ENCODE measurements at regions not wholly inside any gene's neighbourhood (a gene's known extent, or its start where the extent isn't known, plus 50 kb on each side); places are given as distances from the start of the nearest gene placed in this dataset.

- Histone ChIP-seq H3K27me3 (ENCODE audit: control insufficient read depth, insufficient read depth, low read length) (no peaks in the 10 kb centered on the region), H3K36me3 (ENCODE audit: control insufficient read depth, insufficient read depth, low read length) (no peaks in the 10 kb centered on the region), H3K4me3 (ENCODE audit: low read depth, low read length) (no peak overlapping the region)
- POLR2A ChIA-PET: no interaction called here
- TF ChIP-seq CTCF (IDR thresholded peaks at IDR 0.05; ENCODE audit: insufficient read depth, low read depth, low read length): no peak
- CTCF ChIA-PET: no interaction called here
- no peak for DNase-seq (ENCODE audit: low read depth)
Observed at GRCh38 chr2:208880171-208880570, 473.6 kb downstream of the PTH2R start.

GRCh38 chr2:208890486-208890885 is 483.9 kb downstream of the PTH2R start:
- ChIA-PET CTCF (no interaction called here), POLR2A (no interaction called here)
- DNase-seq (ENCODE audit: low read depth): no peak
- Histone ChIP-seq H3K27me3 (ENCODE audit: control insufficient read depth, insufficient read depth, low read length) (no peaks in the 10 kb centered on the region), H3K36me3 (ENCODE audit: control insufficient read depth, insufficient read depth, low read length) (no peaks in the 10 kb centered on the region), H3K4me3 (ENCODE audit: low read depth, low read length) (no peak overlapping the region)
- no peak for TF ChIP-seq CTCF (IDR thresholded peaks at IDR 0.05; ENCODE audit: insufficient read depth, low read depth, low read length)

GRCh38 chr2:208892203-208892602 is 485.6 kb downstream of the PTH2R start:
- ChIA-PET POLR2A (no interaction called here), CTCF (no interaction called here)
- no peaks in the 10 kb centered on the region for H3K36me3 ChIP-seq (ENCODE audit: control insufficient read depth, insufficient read depth, low read length)
- H3K27me3 ChIP-seq (ENCODE audit: control insufficient read depth, insufficient read depth, low read length): no peaks in the 10 kb centered on the region
- no peak for DNase-seq (ENCODE audit: low read depth)
- H3K4me3 ChIP-seq (ENCODE audit: low read depth, low read length): no peak overlapping the region
- TF ChIP-seq CTCF (IDR thresholded peaks at IDR 0.05; ENCODE audit: insufficient read depth, low read depth, low read length): no peak

GRCh38 chr2:208906330-208906729 is 499.7 kb downstream of the PTH2R start:
- Histone ChIP-seq H3K36me3 (ENCODE audit: control insufficient read depth, insufficient read depth, low read length) (no peaks in the 10 kb centered on the region), H3K27me3 (ENCODE audit: control insufficient read depth, insufficient read depth, low read length) (no peaks in the 10 kb centered on the region), H3K4me3 (ENCODE audit: low read depth, low read length) (no peak overlapping the region)
- no peak for TF ChIP-seq CTCF (IDR thresholded peaks at IDR 0.05; ENCODE audit: insufficient read depth, low read depth, low read length)
- POLR2A ChIA-PET: no interaction called here
- DNase-seq (ENCODE audit: low read depth): no peak
- CTCF ChIA-PET: no interaction called here

- H3K27me3 ChIP-seq (ENCODE audit: control insufficient read depth, insufficient read depth, low read length): no peaks in the 10 kb centered on the region
- POLR2A ChIA-PET: no interaction called here
- TF ChIP-seq CTCF (IDR thresholded peaks at IDR 0.05; ENCODE audit: insufficient read depth, low read depth, low read length): no peak
- no peaks in the 10 kb centered on the region for H3K36me3 ChIP-seq (ENCODE audit: control insufficient read depth, insufficient read depth, low read length)
- CTCF ChIA-PET: no interaction called here
- DNase-seq (ENCODE audit: low read depth): no peak
- no peak overlapping the region for H3K4me3 ChIP-seq (ENCODE audit: low read depth, low read length)
Observed at GRCh38 chr2:208915401-208915800, 508.4 kb upstream of the MAP2 start.

All from BJ (cell line).